ENCODE measurements at regions not wholly inside any gene's neighbourhood (a gene's known extent, or its start where the extent isn't known, plus 50 kb on each side); places are given as distances from the start of the nearest gene placed in this dataset.

DNA sequence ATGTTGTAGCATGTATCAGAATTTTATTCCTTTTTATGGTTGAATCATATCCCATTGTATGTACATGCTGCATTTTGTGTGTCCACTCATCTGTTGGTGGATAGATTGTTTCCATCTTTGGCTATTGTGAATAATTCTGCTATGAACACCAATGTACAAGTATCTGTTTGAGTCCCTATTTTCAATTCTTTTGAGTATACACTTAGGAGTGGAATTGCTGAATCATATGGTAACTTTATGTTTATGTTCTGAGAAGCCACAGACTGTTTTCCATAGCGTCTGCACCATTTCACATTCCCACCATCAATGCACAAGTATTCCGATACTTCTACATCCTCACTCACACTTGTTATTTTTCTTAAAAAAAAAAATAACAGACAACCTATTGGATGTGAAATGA is 91.5 kb downstream of the ARF6 start (continued):
- TF ChIP-seq, protein P1, sequence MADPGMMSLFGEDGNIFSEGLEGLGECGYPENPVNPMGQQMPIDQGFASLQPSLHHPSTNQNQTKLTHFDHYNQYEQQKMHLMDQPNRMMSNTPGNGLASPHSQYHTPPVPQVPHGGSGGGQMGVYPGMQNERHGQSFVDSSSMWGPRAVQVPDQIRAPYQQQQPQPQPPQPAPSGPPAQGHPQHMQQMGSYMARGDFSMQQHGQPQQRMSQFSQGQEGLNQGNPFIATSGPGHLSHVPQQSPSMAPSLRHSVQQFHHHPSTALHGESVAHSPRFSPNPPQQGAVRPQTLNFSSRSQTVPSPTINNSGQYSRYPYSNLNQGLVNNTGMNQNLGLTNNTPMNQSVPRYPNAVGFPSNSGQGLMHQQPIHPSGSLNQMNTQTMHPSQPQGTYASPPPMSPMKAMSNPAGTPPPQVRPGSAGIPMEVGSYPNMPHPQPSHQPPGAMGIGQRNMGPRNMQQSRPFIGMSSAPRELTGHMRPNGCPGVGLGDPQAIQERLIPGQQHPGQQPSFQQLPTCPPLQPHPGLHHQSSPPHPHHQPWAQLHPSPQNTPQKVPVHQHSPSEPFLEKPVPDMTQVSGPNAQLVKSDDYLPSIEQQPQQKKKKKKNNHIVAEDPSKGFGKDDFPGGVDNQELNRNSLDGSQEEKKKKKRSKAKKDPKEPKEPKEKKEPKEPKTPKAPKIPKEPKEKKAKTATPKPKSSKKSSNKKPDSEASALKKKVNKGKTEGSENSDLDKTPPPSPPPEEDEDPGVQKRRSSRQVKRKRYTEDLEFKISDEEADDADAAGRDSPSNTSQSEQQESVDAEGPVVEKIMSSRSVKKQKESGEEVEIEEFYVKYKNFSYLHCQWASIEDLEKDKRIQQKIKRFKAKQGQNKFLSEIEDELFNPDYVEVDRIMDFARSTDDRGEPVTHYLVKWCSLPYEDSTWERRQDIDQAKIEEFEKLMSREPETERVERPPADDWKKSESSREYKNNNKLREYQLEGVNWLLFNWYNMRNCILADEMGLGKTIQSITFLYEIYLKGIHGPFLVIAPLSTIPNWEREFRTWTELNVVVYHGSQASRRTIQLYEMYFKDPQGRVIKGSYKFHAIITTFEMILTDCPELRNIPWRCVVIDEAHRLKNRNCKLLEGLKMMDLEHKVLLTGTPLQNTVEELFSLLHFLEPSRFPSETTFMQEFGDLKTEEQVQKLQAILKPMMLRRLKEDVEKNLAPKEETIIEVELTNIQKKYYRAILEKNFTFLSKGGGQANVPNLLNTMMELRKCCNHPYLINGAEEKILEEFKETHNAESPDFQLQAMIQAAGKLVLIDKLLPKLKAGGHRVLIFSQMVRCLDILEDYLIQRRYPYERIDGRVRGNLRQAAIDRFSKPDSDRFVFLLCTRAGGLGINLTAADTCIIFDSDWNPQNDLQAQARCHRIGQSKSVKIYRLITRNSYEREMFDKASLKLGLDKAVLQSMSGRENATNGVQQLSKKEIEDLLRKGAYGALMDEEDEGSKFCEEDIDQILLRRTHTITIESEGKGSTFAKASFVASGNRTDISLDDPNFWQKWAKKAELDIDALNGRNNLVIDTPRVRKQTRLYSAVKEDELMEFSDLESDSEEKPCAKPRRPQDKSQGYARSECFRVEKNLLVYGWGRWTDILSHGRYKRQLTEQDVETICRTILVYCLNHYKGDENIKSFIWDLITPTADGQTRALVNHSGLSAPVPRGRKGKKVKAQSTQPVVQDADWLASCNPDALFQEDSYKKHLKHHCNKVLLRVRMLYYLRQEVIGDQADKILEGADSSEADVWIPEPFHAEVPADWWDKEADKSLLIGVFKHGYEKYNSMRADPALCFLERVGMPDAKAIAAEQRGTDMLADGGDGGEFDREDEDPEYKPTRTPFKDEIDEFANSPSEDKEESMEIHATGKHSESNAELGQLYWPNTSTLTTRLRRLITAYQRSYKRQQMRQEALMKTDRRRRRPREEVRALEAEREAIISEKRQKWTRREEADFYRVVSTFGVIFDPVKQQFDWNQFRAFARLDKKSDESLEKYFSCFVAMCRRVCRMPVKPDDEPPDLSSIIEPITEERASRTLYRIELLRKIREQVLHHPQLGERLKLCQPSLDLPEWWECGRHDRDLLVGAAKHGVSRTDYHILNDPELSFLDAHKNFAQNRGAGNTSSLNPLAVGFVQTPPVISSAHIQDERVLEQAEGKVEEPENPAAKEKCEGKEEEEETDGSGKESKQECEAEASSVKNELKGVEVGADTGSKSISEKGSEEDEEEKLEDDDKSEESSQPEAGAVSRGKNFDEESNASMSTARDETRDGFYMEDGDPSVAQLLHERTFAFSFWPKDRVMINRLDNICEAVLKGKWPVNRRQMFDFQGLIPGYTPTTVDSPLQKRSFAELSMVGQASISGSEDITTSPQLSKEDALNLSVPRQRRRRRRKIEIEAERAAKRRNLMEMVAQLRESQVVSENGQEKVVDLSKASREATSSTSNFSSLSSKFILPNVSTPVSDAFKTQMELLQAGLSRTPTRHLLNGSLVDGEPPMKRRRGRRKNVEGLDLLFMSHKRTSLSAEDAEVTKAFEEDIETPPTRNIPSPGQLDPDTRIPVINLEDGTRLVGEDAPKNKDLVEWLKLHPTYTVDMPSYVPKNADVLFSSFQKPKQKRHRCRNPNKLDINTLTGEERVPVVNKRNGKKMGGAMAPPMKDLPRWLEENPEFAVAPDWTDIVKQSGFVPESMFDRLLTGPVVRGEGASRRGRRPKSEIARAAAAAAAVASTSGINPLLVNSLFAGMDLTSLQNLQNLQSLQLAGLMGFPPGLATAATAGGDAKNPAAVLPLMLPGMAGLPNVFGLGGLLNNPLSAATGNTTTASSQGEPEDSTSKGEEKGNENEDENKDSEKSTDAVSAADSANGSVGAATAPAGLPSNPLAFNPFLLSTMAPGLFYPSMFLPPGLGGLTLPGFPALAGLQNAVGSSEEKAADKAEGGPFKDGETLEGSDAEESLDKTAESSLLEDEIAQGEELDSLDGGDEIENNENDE (IDR thresholded peaks at IDR 0.05; ENCODE audit: insufficient replicate concordance, low read length) = no peak

Data from H1 (cell line).